Upper lobe of left lung (tissue), 6 donors: ENCODE measurements at regions not wholly inside any gene's neighbourhood (a gene's known extent, or its start where the extent isn't known, plus 50 kb on each side); places are given as distances from the start of the nearest gene placed in this dataset.

Experiments used
- ATAC-seq, 2 donors: fragments of 200-7000 bp; cut with Tn5 transposase; one replicate each; pipeline ENCODE4 v1.9.1; 2022; ENCODE audit warnings: mild to moderate bottlenecking in 2 of 2, moderate library complexity in 2 of 2; ENCODE audit not compliant: low FRiP score in 2 of 2
- DNase-seq, 2 donors: peaks; one replicate each; pipeline ENCODE4 v3.0.0-alpha.2; 2019 to 2020
- H3K27ac ChIP-seq, 4 donors: fragments of 200-600 bp; sonication (generic); one replicate each; pipeline ENCODE4 v1.5.1; 2016 to 2019
- H3K27me3 ChIP-seq, 4 donors: fragments of 200-600 bp; sonication (generic); one replicate each; pipeline ENCODE4 v1.5.1; 2017 to 2019
- H3K36me3 ChIP-seq, 4 donors: fragments of 200-600 bp; sonication (generic); one replicate each; pipeline ENCODE4 v1.5.1; 2016 to 2019
- H3K4me1 ChIP-seq, 4 donors: fragments of 200-600 bp; sonication (generic); one replicate each; pipeline ENCODE4 v1.5.1; 2018 to 2019
- H3K4me3 ChIP-seq, 4 donors: fragments of 200-600 bp; sonication (generic); one replicate each; pipeline ENCODE4 v1.5.1; 2017 to 2019; ENCODE audit warnings: mild to moderate bottlenecking in 2 of 4, moderate library complexity in 1 of 4
- H3K9me3 ChIP-seq, 4 donors: fragments of 200-600 bp; sonication (generic); one replicate each; pipeline ENCODE4 v1.5.1; 2018 to 2019
- CTCF ChIP-seq, 6 experiments: fragments of 450-650 bp in 4 of 6; fragments of 200-600 bp in 2 of 6; sonication (generic) in 2 of 6; IDR thresholded peaks; one replicate each; pipeline ENCODE4 v1.5.1; 2016 to 2019; ENCODE audit warnings: antibody characterized with exemption in 6 of 6
- EP300 ChIP-seq, 4 donors: sonication (generic); formaldehyde crosslinking; IDR thresholded peaks; one replicate each; pipeline ENCODE4 v1.5.1; 2017; ENCODE audit warnings: antibody characterized with exemption in 4 of 4, control low read depth in 2 of 4
- POLR2A ChIP-seq, 4 donors: fragments of 450-650 bp; IDR thresholded peaks; one replicate each; pipeline ENCODE4 v1.5.1; 2016 to 2017; ENCODE audit warnings: antibody characterized with exemption in 4 of 4, mild to moderate bottlenecking in 2 of 4
- POLR2AphosphoS5 ChIP-seq, 2 donors: sonication (generic); formaldehyde crosslinking; IDR thresholded peaks; one replicate each; pipeline ENCODE4 v1.5.1; 2017; ENCODE audit warnings: antibody characterized with exemption in 2 of 2
- WGBS, 2 donors: methylation state at CpG; one replicate each; pipeline ENCODE4 v1.1.5; 2017 to 2018; 5-methylcytosine and 5-hydroxymethylcytosine counted together
- donor health status: DM: no; HTN: no; CAD: no; lungs with moderate emphysema.
- donor health status: DM: no; HTN: yes; CAD: no; lungs with severe emphysema.

DNA sequence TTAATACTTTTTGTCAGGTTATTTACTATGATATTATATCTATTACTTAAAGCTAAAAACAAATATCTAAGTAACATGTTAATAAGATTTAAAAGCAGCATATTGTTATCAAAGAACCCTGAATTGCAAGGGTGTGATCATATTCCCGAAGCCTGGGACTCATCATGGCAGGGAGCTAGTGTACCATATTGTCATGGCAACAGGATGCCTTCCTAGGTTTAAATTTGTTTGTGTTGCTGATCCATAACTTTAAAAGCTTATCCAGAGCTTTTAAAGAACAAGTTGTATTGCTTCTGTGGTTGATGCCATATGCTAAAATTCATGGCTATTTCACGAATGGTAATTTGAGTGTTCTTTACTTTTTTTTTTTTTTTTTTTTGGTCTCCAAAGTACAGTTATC is 500.5 kb downstream of the NAV3 start:
- no peaks in the 10 kb centered on the region for H3K9me3 ChIP-seq
- no peak overlapping the region for H3K27ac ChIP-seq
- H3K4me3 ChIP-seq, result no peak overlapping the region
- H3K36me3 ChIP-seq, result no peaks in the 10 kb centered on the region
- ATAC-seq (no peak), DNase-seq (no peak)
- no peaks in the 10 kb centered on the region for H3K27me3 ChIP-seq
- WGBS, 2 donors, result 70 to 89% methylated on average over 2 of the region's 2 CpGs
- TF ChIP-seq CTCF (IDR thresholded peaks at IDR 0.05), result no peak
- H3K4me1 ChIP-seq, result no peaks in the 10 kb centered on the region

- Histone ChIP-seq H3K9me3 (no peaks in the 10 kb centered on the region), H3K4me1 (no peaks in the 10 kb centered on the region), H3K27me3 (no peaks in the 10 kb centered on the region), H3K4me3 (no peak overlapping the region), H3K36me3 (no peaks in the 10 kb centered on the region), H3K27ac (no peak overlapping the region)
- no peak for DNase-seq
- WGBS, 2 donors, result 26 to 42% methylated on average over 3 of the region's 3 CpGs
- TF ChIP-seq EP300 (IDR thresholded peaks at IDR 0.05), result no peak
- TF ChIP-seq POLR2AphosphoS5 (IDR thresholded peaks at IDR 0.05), result no peak
- TF ChIP-seq POLR2A (IDR thresholded peaks at IDR 0.05), result no peak
- TF ChIP-seq CTCF (IDR thresholded peaks at IDR 0.05), result no peak
- no peak for ATAC-seq
These were observed 501.1 kb downstream of the NAV3 start for GRCh38 chr12:78331753-78332152.

GRCh38 chr12:78338054-78338785 is 507.5 kb downstream of the NAV3 start:
- ATAC-seq (no peak), DNase-seq (no peak)
- H3K4me1 ChIP-seq, result no peaks in the 10 kb centered on the region
- no peaks in the 10 kb centered on the region for H3K36me3 ChIP-seq
- no peak overlapping the region for H3K27ac ChIP-seq
- H3K4me3 ChIP-seq, result no peak overlapping the region
- WGBS, 2 donors, result 73 to 95% methylated on average over 2 of the region's 2 CpGs
- H3K9me3 ChIP-seq, result no peaks in the 10 kb centered on the region
- H3K27me3 ChIP-seq, result no peaks in the 10 kb centered on the region
- no peak for TF ChIP-seq POLR2A (IDR thresholded peaks at IDR 0.05)
- no peak for TF ChIP-seq POLR2AphosphoS5 (IDR thresholded peaks at IDR 0.05)
- no peak for TF ChIP-seq CTCF (IDR thresholded peaks at IDR 0.05)
- no peak for TF ChIP-seq EP300 (IDR thresholded peaks at IDR 0.05)

GRCh38 chr12:78340406-78340805 is 509.7 kb downstream of the NAV3 start:
- Histone ChIP-seq H3K27ac (no peak overlapping the region), H3K27me3 (no peaks in the 10 kb centered on the region), H3K9me3 (peaks cover 0 to 3% (median 0%) of the 10 kb centered on the region in 4 donors), H3K36me3 (no peaks in the 10 kb centered on the region), H3K4me1 (no peaks in the 10 kb centered on the region), H3K4me3 (no peak overlapping the region)
- no peak for DNase-seq
- 83 to 91% methylated on average over 4 of the region's 4 CpGs for WGBS, 2 donors
- ATAC-seq, result no peak
- TF ChIP-seq EP300 (IDR thresholded peaks at IDR 0.05) (no peak), CTCF (IDR thresholded peaks at IDR 0.05) (no peak), POLR2A (IDR thresholded peaks at IDR 0.05) (no peak), POLR2AphosphoS5 (IDR thresholded peaks at IDR 0.05) (no peak)

DNA sequence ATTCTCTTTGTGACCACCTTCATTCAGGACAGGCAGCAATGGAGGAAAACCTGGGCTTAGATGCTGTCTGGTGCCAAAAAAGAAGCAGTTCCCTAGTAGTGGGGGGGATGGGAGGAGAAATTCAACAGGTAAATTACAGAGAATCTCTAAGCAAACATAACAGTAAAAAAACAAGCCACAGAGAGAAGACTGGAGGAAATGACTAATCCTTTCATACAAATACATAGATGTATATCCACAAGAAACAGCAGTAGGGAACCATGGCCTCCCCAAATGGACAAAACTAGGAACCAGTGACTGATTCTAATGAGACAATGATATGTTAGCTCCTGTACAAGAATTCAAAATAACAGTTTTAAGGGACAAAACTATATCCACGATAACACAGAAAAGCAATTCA is 513.0 kb downstream of the NAV3 start:
- WGBS, 2 donors, result 89 to 90% methylated on average over 1 of the region's 1 CpG
- DNase-seq, result no peak
- no peaks in the 10 kb centered on the region for H3K4me1 ChIP-seq
- H3K9me3 ChIP-seq, result peaks cover 0 to 11% (median 0%) of the 10 kb centered on the region in 4 donors
- H3K4me3 ChIP-seq, result no peak overlapping the region
- ATAC-seq, result no peak
- TF ChIP-seq CTCF (IDR thresholded peaks at IDR 0.05) (no peak), EP300 (IDR thresholded peaks at IDR 0.05) (no peak), POLR2AphosphoS5 (IDR thresholded peaks at IDR 0.05) (no peak), POLR2A (IDR thresholded peaks at IDR 0.05) (no peak)
- H3K36me3 ChIP-seq, result no peaks in the 10 kb centered on the region
- H3K27ac ChIP-seq, result no peak overlapping the region
- H3K27me3 ChIP-seq, result no peaks in the 10 kb centered on the region
